Lower leg skin (tissue), 4 donors: ENCODE measurements at regions not wholly inside any gene's neighbourhood (a gene's known extent, or its start where the extent isn't known, plus 50 kb on each side); places are given as distances from the start of the nearest gene placed in this dataset.

Experiments used
- DNase-seq, 2 donors: peaks; one replicate each; pipeline ENCODE4 v3.0.0-alpha.2; 2019; ENCODE audit warnings: low spot score in 2 of 2
- H3K4me3 ChIP-seq: fragments of 200-600 bp; sonication (generic); 2 replicates; pipeline ENCODE4 v1.5.1; 2017; ENCODE audit warnings: mild to moderate bottlenecking, low read depth; ENCODE audit not compliant: poor library complexity, severe bottlenecking
- POLR2A ChIP-seq, 2 donors: fragments of 450-650 bp; IDR thresholded peaks; one replicate each; pipeline ENCODE4 v1.6.1; 2016 to 2017; ENCODE audit warnings: antibody characterized with exemption in 2 of 2, mild to moderate bottlenecking in 1 of 2, moderate library complexity in 1 of 2
- WGBS, 2 donors: methylation state at CpG; one replicate each; pipeline ENCODE4 v1.1.5; 2018; 5-methylcytosine and 5-hydroxymethylcytosine counted together
- intact Hi-C: fragments of 100-400 bp; cut with DNase I; formaldehyde crosslinking; loops from one replicate; pipeline ENCODE4 v1.15.0; 2023; ENCODE audit warnings: low total_unique reads
- TF ChIP-seq, protein P1 (sequence below), 3 donors: fragments of 450-650 bp; IDR thresholded peaks; one replicate each; pipeline ENCODE4 v1.5.1; 2016; ENCODE audit warnings: antibody characterized with exemption in 3 of 3, mild to moderate bottlenecking in 3 of 3, moderate library complexity in 2 of 3

DNA sequence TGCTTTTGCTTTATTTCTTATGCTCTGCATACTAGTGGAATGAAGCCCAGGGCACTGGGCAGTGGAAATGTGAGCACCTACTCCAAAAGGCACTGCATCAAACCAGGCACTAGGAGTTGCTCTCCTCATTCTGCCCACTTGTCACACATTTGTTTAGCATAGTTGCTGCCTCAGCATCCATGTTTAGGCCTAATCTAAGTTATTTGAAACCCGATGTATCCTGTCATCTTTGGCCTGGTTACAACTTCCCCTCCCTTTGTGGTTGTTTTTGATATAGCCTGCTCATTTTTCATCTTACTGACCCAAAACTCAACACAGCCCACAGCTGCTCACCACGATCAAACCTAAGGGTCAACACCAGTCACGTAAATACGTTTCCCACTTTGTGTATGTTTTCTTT, 82.2 kb upstream of the SELENOK start:
- 76 to 85% methylated on average over 4 of the region's 4 CpGs for WGBS, 2 donors
- TF ChIP-seq POLR2A (IDR thresholded peaks at IDR 0.05) = no peak
- intact Hi-C loops = no loop called here
- no peak overlapping the region for H3K4me3 ChIP-seq
- DNase-seq = no peak

DNA sequence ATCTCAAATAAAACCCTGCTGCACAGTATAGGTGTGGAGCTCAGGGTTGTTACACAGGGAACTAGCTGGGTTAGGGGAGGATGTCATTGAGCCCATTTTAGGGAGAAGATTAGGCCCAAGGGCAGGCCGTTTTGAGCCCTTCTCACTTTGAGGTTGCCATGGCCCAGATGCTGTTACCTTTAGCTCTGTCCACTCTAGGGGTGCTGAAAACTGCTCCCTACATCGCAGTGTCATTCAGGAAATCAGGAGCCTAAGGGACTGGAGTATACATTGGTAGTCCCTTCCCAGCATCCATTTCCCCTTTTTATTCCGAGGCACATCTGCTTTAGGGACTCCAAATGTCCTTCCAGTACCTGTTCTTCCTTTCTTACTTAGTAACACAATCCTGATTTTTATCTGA, 79.0 kb upstream of the SELENOK start:
- TF ChIP-seq, protein P1, sequence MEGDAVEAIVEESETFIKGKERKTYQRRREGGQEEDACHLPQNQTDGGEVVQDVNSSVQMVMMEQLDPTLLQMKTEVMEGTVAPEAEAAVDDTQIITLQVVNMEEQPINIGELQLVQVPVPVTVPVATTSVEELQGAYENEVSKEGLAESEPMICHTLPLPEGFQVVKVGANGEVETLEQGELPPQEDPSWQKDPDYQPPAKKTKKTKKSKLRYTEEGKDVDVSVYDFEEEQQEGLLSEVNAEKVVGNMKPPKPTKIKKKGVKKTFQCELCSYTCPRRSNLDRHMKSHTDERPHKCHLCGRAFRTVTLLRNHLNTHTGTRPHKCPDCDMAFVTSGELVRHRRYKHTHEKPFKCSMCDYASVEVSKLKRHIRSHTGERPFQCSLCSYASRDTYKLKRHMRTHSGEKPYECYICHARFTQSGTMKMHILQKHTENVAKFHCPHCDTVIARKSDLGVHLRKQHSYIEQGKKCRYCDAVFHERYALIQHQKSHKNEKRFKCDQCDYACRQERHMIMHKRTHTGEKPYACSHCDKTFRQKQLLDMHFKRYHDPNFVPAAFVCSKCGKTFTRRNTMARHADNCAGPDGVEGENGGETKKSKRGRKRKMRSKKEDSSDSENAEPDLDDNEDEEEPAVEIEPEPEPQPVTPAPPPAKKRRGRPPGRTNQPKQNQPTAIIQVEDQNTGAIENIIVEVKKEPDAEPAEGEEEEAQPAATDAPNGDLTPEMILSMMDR (IDR thresholded peaks at IDR 0.05) = no peak
- no peak for TF ChIP-seq POLR2A (IDR thresholded peaks at IDR 0.05)
- no peak for DNase-seq
- WGBS, 2 donors = 41 to 52% methylated on average over 3 of the region's 3 CpGs
- no peak overlapping the region for H3K4me3 ChIP-seq
- intact Hi-C loops = no loop called here

DNA sequence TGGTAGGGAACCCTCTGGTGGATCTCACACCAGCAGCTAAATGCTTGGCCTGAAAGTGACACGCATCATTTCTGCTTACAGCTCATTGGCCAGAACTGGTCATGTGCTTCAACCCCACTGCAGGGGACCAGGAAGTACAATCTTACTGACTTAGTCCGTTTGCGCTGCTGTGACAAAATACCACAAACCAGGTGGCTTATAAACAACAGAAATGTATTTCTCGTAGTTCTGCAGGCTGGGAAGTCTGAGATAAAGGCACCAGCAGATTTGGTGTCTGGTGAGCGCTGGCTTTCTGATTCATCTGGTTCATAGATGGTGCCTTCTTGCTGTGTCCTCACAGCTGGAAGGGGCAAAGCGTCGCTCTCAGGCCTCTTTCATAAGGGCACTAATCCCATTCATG, 77.4 kb upstream of the SELENOK start:
- intact Hi-C loops = no loop called here
- WGBS, 2 donors = 87 to 89% methylated on average over 7 of the region's 7 CpGs

DNA sequence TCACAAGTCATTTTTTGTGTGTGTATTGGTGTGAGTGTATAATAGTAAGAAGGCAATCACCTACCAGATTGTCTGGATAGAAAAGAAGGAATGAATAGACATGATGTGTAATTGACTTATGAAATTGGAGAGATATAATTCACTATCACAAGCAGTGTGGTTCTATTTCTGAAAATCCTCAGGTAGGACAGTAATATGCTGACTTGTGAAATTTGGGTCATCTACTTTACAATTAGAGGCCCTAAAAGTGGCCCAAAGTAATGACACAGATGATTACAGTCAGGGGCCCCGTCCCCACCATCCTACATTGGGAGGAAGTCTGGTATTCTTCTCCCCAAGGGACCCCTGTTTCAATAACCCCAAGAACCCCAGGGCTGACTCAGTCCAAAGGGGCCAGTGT, 73.6 kb upstream of the SELENOK start:
- no peak for DNase-seq
- 63 to 78% methylated on average over 1 of the region's 1 CpG for WGBS, 2 donors
- no peak overlapping the region for H3K4me3 ChIP-seq
- intact Hi-C loops = no loop called here
- TF ChIP-seq, protein P1 (IDR thresholded peaks at IDR 0.05) = no peak
- TF ChIP-seq POLR2A (IDR thresholded peaks at IDR 0.05) = no peak

More for the DNA sequence above, 77.4 kb upstream of the SELENOK start:
- H3K4me3 ChIP-seq = no peak overlapping the region
- TF ChIP-seq, protein P1 (IDR thresholded peaks at IDR 0.05) = no peak
- no peak for TF ChIP-seq POLR2A (IDR thresholded peaks at IDR 0.05)
- no peak for DNase-seq

DNA sequence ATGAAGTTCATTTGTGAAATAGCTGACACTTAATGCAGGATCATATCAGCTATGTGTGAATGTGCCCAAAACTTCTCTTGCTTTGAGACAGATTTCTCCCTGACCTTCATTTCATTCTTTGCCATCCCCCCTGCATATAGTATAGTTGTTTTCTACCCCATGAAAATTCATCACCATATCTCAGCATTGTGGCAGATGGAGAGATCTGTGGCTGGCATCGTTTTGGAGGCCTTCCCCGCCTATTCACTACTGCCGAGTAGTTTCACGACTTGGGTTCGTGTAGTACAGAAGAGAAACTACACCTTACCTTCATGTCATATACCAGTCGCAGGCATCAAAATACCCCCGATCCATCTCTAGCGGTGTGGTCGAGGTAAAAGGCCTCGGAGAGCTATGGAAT, 66.2 kb upstream of the SELENOK start:
- no peak overlapping the region for H3K4me3 ChIP-seq
- DNase-seq = no peak
- intact Hi-C loops = no loop called here
- 96% methylated on average over 10 of the region's 10 CpGs for WGBS, 2 donors
- TF ChIP-seq POLR2A (IDR thresholded peaks at IDR 0.05) = no peak
- TF ChIP-seq, protein P1 (IDR thresholded peaks at IDR 0.05) = no peak

DNA sequence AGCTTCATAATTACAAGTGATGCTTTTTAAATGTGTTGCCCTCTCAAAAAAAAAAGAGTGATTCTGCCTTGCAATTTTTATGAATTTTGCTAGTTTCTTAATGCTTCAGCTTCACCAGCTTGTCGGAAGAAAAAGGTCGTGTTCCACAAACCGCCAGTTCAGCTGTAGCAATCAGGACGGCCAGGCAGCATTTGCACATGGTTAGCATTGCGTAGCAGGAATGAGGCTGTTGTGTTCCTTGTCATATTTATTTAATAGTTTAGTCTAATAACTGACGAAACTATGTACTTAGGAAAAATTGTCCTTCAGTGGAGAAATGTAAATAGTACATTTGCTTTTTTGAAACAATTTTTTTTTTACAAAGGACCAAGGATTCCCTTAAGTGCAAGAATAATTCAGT, 64.9 kb upstream of the SELENOK start:
- TF ChIP-seq, protein P1 (IDR thresholded peaks at IDR 0.05) = no peak
- no peak for TF ChIP-seq POLR2A (IDR thresholded peaks at IDR 0.05)
- WGBS, 2 donors = 75 to 77% methylated on average over 6 of the region's 6 CpGs
- intact Hi-C loops = no loop called here
- DNase-seq = no peak
- no peak overlapping the region for H3K4me3 ChIP-seq
